HG02571 (cell line): ENCODE measurements at regions not wholly inside any gene's neighbourhood (a gene's known extent, or its start where the extent isn't known, plus 50 kb on each side); places are given as distances from the start of the nearest gene placed in this dataset.
"Not testable (repeated sequence)": the region's sequence is repeated elsewhere in the genome, so short reads cannot be mapped to it uniquely, and the experiment has no call there.

Experiments used
- ATAC-seq: cut with Tn5 transposase; IDR thresholded peaks from one replicate; pipeline ENCODE4 v1.9.1; 2021; ENCODE audit warnings: mild to moderate bottlenecking, moderate library complexity; ENCODE audit not compliant: unreplicated experiment

DNA sequence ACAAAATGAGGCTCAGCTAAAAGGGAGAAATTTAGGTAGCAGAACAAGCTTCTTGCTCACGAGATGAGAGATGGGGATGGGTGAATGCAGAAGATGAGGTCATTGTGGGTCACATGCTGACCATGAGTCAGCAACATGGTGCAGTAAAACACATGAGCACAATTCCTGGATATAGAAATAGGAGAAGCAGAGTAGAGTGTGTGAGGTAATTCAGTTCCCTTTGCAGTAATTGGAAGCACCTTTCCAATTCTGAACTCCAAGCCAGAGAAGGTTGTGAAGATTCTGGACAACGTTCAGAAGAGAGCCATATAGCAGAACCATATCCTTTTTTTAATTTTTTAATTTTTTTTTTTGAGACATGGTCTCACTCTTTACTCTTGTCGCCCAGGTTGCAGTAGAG lies 62.0 kb upstream of the LMNTD1 start:
- ATAC-seq = no peak

DNA sequence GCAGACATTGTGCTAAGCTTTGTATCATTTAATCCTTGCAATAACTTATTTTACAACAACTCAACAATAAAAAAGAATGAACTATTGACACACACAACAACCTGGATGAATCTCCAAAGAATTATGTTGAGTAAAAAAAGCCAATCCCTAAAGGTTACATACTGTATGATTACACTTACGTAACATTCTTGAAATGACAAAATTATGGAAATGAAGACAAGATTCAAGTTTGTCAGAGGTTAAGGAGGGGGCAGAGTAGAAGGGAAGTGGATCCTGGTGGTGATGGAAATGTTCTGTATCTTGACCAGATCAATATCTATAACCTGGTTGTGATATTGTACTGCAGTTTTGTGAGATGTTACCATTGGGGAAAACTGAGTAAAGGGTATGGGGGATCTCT lies 63.2 kb upstream of the LMNTD1 start:
- ATAC-seq = no peak

DNA sequence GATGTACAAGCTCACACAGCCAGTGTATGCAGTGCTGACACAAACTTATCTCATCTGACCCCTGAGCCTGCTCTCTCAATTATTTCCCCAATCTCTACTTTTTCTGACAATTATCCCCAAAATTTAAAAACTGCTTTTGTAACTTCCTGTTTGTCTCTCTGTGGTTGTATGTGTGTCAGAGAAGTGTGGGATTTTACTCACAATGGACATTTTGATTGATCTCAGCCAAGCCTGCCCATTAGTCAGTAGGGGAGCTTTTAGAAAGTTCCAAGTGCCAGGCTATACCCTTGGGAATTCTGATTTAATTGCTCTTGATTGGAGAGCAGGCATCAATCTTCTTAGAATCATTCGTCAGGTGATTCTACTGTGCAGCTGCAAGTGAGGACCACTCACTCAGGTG lies 64.9 kb upstream of the LMNTD1 start:
- no peak for ATAC-seq

DNA sequence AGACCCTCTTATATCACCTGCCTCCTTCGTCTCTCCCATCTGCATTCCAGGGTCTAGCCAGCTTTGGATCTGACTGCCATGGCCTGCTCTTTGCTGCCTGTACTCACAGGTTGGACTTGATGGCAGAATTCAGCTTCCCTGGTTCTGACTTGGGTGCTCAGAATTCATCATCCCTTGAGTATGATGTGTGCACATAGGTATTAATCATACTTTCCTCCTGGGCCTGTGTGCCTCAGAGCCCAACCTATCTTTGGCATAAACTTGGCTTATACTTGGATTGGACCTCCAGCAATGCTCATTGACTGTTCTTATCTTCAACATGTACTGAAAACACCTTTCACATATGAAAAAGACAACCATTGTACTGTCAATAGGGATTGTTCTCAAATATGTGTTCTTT lies 70.7 kb upstream of the LMNTD1 start:
- no peak for ATAC-seq

DNA sequence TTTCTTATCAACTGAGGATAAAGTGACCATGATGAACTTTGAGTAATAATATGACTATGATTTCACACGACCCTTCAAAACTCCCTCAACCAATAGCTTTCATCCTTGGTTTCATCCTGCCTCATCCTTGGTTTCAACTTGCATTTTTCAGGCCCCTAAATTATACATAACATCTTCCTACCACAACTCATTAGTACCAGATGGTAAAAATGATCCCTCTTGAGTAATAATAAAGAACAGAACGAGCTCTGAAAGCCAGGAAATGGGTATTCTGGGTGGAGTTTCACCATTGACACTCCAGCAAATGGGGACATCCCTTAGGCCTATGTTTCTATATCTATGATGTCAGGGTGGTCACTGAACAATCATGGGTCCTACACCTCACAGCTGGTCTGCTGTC lies 72.1 kb upstream of the LMNTD1 start:
- no peak for ATAC-seq

DNA sequence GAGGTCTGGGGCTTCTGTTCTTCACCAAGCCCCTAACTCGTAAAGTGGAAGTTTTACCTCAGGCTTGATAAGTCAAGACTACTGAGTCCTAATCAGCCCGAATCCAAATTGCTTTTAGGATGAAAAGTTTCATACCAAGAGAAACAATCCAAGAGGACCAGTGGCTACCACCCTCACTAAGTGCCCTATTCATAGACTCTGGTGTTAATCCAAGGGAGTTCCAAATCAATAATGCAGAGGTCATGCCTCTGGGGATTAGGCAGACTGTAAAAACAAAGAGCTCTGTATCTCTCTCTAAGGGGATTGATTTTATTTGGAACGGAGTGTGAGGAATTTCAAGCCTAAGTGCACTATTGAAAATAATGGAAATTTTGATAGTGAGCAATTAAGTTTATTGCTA lies 76.3 kb upstream of the LMNTD1 start:
- ATAC-seq = no peak

DNA sequence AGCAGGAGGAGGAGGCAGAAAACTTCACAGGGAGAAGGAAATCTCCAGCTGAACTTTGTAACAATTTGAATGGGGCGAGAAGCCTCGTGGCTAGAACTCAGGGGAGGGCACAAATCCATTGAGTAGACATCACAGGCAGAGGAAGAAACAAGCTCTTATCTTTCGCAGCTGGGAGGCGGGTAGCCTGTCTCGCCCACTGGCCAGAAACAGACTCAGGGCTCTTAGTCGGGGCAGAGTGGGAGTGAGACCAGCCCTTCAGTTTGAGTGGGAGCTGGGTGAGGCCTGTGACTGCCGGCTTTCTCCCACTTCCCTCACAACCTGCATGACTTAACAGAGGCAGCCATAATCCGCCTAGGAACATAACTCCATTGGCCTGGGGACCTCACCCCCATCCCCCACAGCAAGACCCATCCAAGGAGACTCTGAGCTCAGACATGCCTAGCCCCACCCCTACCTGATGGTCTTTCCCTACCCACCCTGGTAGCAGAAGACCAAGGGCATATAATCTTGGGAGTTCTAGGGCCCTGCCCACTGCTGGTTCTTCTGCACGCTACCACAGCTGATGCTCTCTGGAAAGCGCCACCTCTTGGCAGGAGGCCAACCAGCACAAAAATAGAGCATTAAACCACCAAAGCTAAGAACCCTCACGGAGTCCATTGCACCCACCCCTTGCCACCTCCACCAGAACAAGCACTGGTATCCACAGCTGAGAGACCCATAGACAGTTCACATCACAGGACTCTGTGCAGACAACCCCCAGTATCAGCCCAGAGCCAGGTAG lies 77.8 kb upstream of the LMNTD1 start:
- ATAC-seq = not testable (repeated sequence)

DNA sequence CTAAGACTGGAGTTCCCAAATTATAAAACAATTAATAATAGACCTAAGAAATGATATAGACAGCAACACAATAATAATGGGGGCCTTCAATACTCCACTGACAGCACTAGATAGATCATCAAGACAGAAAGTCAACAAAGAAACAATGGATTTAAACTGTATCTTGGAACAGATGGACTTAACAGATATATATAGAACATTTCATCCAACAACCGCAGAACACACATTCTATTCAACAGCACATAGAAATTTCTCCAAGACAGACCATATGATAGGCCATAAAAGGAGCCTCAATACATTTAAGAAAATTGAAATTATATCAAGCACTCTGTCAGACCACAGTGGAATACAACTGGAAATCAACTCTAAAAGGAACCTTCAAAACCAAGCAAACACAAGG lies 80.1 kb upstream of the LMNTD1 start:
- ATAC-seq = not testable (repeated sequence)

DNA sequence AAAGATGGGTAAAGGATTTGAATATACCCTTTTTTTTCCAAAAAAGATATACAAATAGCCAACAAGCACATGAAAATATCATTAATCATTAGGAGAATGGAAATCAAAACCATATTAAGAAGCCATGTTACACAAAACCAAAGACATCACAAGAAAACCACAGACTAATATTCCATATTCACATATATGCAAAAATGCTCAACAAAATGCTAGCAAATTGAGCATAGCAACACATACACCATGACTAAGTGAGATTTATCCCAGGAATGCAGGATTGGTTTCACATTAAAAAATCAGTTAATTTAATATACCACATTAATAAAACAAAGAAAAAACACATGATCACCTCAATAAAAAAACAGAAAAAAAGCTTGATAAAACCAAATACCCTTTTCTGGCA lies 84.7 kb upstream of the LMNTD1 start:
- no peak for ATAC-seq

DNA sequence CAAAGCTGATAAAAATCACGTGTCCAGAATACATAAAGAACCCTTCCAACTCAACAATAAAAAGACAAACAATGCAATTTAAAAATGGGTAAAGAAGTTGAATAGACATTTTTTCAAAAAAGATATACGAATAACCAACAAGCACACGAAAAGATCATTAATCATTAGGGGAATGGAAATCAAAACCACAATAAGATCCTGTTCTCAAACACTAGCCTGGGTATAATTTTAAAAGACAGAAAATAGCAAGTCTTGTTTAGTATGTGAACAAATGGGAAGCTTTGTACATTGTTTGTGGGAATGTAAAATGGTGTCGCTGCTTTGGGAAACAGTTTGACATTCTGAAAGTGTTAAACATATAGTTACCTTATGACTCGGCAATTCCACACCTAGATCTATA lies 86.3 kb upstream of the LMNTD1 start:
- ATAC-seq = no peak

DNA sequence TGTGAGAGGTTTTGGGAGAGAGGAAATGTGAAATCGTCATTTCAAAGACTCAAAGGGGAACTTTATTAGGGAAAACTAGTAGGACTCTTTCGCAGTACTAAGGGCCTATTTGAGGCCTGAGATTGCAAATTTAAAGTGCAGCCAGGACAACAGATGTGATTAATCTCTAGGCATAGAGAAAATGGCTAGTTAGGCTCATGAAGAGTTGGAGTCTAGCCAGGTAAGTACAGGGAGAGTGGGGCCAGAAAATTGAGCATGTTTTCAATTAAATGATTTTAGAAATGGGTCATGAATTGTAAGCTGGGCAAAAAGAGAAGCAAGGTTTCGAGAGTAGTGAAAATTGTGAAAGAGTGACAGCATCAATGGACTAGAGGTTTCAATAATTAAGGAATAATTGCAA lies 91.9 kb upstream of the LMNTD1 start:
- ATAC-seq = no peak

DNA sequence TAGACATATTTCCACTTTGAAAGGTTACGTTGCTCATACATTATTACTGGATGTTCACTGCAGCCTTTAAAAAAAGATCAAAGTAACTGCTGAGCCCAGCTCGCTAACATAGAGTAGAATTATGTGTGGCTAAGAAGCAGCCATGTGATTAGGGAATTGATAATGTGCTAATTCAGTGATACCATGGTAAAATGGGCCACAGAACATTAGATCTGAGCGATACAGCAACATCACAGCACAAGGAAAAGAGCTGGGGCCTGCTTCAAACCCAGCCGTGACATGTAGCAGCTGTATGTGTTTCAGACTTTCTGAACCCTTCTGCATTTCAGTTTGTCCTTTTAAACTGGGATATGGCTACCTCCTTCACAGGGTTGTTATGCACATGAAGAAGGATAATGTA lies 92.3 kb upstream of the LMNTD1 start:
- no peak for ATAC-seq

DNA sequence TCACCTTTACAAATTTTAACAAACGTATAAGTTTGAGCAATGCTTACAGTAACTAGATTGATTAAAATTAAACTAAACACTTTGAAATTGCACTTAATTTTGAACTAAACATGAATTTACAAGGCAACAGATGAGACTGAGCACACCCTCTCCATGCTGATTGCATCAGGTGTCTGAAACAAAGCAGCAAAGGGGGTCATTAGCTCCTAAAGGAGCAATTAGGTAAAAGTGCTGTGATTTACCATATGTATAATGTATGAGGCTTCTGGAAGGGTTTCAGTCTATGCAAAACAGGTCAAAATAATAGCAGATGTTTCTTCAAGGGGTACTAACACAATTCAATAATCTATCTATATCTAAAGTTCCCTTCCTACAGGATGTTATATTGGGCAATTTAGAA lies 98.8 kb upstream of the LMNTD1 start:
- no peak for ATAC-seq

DNA sequence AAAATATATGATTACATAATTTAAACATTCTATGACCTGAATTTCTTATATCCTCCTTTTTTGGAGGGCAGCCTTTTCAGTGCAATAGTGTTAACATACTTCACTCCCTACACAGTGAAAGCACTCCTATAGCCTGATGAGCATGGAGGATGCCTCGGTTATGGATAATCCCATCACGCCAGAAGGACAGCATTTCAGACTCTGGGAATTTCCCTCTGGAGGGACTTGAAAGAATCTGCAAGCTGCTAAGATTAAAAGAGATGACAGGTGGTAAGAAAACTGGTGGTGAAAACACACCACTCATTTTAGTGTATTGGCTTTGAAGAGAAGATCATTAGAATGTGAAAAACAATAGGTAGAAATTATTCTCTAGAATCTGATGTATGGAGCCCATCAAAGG lies 99.3 kb upstream of the LMNTD1 start:
- no peak for ATAC-seq

DNA sequence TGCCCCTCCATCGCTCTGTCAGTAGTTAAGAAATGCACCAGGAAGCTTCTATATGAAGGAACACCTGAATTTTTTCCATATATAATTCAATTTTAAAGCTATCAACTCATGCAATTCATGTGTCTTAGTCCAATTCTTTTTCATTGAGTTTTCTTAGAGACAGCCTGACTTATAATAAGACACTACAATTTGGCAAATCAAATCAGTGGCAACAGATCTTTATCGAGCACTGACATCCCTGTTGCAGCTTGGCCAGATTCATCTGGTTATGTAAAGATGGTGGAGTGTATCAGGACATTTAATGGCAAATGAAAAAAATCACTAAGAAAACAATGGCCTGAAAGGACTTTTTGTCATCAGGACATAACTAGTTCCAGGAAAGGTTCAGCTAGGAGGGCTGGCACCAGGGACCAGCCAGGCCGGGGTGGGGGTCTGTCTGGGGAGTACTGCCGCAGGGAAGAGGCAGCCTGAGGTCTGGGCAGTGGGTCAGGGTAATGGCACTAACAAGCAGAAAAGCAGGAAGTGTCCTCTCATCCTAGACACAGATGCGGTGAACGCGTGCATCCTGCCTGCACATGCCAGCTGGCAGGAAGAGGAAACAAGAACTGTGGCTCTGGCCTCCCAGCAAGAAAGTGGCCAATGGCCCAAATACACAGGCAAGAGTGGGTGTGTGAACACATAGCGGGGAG lies 100.5 kb upstream of the LMNTD1 start:
- ATAC-seq = no peak

DNA sequence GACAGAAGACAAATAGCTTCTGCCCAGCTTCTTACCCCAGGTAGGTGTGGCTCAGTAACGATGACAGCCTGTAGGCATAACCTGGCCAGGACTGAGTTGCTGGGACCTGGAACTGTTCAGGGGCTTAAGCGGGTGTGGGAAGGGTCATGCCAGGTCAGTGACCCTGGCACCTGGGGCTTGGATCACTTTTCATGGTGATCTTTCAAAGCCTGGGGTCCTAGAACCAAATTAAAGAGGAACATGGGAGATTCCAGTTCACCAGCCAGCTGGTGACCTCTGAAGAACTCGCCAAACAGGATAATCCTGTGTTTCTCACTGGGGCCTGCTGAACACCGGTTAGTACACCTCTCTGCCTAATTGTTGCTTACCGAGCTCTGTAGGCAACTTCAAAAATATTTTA lies 102.6 kb upstream of the LMNTD1 start:
- ATAC-seq = no peak

DNA sequence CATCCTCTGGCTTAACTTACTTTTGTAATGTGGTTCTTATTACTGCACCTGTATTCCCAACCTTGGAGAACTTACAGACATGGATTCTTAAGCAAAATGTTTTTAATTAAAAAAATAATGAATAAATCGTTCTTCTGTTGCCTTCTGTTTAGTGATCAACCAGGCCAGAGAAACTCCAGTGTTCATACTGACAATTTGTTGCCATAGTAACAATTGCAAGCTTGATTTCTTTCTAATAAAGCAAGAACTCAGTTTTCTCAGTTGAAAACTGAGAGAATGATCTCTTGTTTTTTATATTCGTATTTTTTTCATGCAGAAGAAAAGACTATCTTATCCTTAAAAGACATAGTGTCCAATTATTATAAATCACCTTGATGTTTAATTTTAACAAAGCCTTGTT lies 106.5 kb upstream of the LMNTD1 start:
- no peak for ATAC-seq

DNA sequence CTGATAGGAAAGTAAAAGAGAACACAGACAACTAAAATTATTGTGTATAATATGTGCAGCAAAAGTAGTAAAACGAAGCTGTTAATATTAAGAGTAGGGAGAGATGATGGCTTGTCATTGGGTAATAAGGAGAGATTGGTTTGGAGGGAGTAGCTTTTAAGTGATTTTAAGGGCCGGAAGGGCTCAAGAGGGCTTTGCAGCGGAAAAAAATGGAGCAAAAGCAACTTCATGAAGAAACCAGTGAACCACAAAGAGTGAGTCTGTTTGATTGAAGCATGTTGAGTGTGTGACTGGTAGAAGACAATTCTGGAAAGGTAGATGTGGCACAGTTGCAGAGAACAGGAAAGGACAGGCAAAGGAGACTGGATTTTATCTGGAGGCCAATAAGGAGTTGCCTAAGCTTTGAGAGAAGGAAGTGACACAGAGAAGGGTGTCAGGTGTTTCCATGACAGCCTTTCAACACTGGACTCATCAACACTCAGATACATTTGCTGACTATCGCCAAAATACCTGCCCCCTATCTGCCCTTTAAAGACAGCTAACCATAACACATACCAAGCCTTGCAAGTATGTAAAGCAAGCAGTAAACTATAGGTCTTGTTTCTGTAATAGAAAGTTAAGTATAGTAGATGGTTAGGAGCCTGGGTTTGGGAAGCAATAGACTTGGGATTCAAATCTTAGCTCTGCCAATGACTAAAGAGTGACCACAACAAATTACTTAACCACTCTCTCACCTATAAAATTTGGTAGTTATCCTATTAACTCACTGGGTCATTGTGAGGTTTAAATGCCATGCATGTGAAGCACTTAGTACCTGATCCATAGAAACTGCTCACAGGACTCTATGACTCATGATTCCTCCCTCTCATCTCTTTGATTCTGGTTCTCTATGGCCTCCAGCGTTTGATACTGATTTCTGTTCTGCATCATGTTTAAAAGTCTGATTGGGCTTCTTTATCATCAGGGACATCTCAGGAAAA lies 117.3 kb upstream of the LMNTD1 start:
- no peak for ATAC-seq

DNA sequence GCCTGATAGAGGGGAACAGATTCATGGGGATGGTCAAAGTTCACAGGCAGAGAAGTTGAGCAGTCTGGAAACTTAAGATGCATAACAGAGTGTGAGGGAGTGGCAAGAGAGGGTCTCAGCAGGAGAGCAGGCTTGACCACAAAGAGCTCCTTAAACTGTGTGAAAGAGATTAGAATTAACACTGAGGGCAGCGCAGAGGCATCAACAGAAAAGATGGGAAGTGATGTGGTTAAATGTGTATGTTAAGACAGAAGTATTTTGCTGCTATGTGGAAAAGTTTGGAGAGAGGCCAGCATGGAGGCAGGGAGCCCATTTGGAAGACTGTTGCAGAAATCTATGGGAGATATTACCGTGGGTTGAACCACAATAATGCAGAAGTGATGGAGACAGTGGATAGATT lies 122.7 kb upstream of the LMNTD1 start:
- no peak for ATAC-seq

DNA sequence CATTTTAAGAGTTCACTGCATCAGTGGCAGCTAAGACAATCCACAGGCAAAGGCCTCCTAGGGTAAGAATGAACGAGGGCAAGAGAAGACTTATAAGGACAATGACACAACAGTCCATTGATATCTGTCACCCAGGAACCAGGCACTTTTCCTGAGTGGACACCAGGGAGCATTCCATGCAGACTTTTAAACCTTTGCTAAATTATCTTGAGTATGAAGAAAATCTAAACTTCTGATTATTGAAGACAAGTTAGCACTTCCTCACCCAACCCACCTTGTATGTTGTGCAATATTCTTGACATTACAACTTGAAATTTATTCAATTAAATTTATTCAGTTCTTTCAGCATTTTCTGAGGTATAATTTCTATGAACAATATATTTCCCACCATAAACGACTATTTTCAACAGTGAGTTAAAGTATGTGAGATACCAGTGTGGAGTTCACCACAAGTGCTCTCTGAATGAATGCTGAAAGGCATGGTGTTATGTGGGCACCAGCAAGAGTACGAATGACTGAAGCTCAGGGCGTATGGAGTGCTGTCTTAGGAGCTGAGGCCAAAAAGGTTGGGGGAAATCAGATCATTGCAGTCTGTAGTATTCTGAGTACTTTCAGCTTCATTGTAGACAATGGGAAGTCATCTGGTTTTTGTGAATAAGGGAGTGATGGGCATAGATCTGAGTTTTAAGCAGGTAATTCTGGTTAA lies 124.3 kb upstream of the LMNTD1 start:
- no peak for ATAC-seq

DNA sequence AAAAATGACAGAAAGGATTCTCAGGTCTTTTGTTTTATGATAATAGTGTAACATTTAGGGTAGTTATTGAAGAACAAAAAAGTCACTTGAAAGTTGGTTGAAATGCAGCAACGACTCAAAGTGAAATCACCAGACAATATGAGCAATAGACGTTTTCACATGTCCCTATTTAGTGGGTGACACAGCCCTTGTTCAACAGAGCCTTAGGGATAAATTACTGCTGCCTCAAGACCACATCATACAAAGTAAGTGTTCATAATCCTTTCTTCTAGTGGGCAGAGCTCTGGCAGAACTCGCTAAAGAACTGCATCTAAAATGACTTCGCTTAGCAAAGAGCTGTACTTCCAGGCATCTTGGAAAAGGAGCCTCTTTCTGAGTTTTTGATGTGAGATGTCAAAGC lies 128.5 kb upstream of the LMNTD1 start:
- no peak for ATAC-seq
